Islet of Langerhans (tissue), 1 donor: ENCODE measurements at regions not wholly inside any gene's neighbourhood (a gene's known extent, or its start where the extent isn't known, plus 50 kb on each side); places are given as distances from the start of the nearest gene placed in this dataset.
"Not testable (repeated sequence)": the region's sequence is repeated elsewhere in the genome, so short reads cannot be mapped to it uniquely, and the experiment has no call there.

Experiments used
- FAIRE-seq: peaks from one replicate; lab custom pipeline; 2011; peaks lifted over from hg19 to GRCh38; lab: Jason Lieb, UNC

GRCh38 chr5:124056991-124057723 is 545.2 kb downstream of the CSNK1G3 start:
- peak; percentile 87 for FAIRE-seq

DNA sequence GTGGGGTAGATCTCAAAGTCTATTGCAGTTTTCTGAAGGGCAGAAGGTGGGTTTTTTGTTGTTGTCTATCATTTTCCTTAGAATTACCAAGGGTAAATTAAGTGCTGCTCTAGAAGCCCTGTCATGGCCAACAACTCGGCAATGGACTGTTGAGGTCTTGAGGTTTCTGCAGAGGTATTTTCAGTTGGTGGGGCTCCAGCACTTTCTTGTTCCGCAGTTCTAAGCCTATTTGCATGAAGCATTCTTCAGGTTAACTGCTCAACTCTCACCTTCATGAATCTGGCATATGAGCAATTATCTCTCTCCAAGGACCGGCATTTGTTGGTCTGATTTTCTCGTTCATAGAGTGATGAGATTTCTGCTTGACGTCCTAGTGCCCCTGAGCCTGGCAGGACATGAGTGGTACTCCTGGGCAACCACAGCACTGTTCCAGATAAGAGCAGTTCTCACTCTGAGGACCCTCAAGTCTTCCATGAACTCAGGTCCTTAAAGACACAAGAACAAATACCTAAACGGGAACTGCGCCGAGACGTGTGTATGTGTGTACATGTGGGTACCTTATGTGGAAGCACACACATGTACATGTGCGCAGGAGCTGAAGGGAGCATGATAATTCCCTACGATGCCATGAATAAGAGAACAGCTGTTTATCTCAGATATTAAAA is 544.5 kb downstream of the CSNK1G3 start:
- FAIRE-seq, result no peak

GRCh38 chr5:124055751-124056150 is 543.8 kb downstream of the CSNK1G3 start:
- FAIRE-seq, result no peak

DNA sequence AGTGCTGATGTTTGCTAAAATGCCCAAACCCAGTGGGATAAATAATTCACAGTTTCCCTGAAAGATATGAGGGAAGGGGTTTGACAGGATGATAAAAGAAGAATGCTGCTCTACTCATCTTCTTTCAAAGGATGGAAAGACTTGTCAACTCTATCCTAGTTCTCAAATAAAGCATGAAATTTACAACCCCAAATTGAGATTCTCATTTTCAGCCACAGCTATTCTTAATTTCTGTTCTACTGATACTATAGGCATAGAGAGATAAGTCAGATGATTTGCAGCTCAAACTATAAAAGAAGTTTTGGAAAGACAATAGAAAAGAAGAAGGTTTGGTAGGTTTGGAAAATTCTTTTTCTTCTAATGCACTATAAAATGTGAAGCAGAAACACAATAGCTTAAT is 542.6 kb downstream of the CSNK1G3 start:
- no peak for FAIRE-seq

- FAIRE-seq, result no peak
Observed at GRCh38 chr5:124053340-124053739, 541.4 kb downstream of the CSNK1G3 start.

DNA sequence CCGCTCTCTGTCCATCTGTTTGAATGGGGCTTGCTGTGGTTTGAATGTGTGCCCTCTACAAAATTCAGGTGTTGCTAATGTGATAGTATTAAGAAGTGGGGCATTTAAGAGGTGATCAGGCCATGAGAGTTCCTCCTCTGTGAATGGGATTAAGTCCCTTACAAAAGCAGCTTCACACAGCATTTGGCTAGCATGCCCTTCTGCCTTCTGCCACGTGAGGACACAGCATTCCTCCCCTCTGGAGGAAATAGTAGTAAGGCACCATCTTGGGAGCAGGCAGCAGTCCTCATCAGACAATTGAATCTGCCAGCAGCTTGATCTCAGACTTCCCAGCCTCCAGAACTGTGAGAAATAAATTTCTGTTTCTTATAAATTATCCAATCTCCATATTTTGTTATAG is 540.2 kb downstream of the CSNK1G3 start:
- FAIRE-seq, result no peak

DNA sequence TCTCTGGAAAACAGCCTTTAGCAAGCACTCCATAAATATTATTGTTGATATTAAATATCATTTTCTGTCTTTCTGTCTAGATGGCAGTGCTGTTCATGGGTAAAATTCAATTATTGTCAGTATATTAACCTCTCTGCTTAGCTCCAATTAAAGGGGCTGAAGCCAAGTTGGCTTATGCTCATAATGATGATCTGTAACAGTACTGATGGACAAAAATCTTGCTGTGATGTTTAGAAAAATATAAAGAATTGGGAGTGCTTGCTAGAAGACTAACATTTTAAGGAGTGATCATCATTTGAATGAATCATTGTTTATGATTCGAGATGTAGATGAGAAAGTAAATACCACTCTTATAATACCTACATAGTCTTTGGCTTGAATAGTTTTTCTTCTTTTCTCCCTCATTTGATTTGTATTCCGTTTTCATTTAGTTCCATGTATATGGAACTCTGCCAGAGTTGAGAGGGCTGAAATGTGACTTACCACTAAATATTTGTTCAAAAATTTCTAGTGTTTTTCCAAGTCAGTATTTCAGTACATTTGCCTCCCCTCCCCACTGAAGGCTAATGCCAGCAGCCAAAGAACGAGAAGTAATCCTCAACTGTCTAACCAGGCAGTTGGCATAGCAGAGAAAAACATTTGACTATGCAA is 538.3 kb downstream of the CSNK1G3 start:
- FAIRE-seq, result peak; percentile 75

DNA sequence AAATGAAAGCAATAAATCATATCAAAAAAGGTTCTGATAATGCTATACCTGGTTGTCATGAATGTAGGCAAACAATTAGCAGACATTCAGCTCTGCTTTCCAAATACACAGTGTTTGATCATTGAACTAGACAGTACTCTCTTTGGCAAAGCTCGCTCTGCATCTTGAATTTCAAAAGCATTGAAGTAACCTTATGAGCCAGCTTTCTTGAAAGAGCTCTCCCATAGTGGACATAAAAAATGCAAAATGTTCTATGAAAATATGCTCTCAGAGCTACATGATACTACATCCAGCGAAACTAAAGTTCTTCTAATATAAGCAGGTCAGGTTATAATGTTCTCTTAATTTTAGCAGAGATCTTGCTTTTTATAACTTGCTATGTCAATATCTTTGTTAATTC is 533.4 kb downstream of the CSNK1G3 start:
- no peak for FAIRE-seq

- FAIRE-seq, result peak; percentile 9
Observed at GRCh38 chr5:124044613-124045012, 532.6 kb downstream of the CSNK1G3 start.

- FAIRE-seq, result no peak
Observed at GRCh38 chr5:124043456-124043855, 531.5 kb downstream of the CSNK1G3 start.

- no peak for FAIRE-seq
Observed at GRCh38 chr5:124040799-124041198, 528.8 kb downstream of the CSNK1G3 start.

DNA sequence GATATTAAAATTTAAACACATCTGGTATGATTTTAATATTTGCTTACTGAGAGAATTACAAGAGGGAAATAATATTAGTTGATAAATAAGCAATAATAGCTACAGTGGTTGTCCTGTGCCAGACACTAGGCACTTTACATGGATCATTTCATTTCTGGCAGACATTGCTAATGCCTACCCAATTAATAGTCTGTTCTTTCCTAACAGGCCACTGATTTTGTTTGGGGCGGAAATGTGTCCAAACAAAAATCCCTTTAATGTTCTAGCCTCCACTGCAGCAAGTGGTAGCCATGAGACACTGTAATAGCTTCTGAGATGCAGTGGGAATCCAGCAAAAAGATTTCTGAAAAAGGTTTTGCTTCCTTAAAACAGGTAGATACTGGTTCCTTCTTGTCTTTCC is 527.4 kb downstream of the CSNK1G3 start:
- peak; percentile 78 for FAIRE-seq

- no peak for FAIRE-seq
Observed at GRCh38 chr5:124036786-124037185, 524.8 kb downstream of the CSNK1G3 start.

GRCh38 chr5:124034963-124035362 is 523.0 kb downstream of the CSNK1G3 start:
- FAIRE-seq, result peak; percentile 98

- FAIRE-seq, result peak; percentile 24
Observed at GRCh38 chr5:124034083-124034700, 522.2 kb downstream of the CSNK1G3 start.

GRCh38 chr5:124030043-124030491 is 518.1 kb downstream of the CSNK1G3 start:
- no peak for FAIRE-seq

- FAIRE-seq, result no peak
Observed at GRCh38 chr5:124027441-124027840, 515.5 kb downstream of the CSNK1G3 start.

GRCh38 chr5:124025306-124025845 is 513.4 kb downstream of the CSNK1G3 start:
- FAIRE-seq, result peak; percentile 21

DNA sequence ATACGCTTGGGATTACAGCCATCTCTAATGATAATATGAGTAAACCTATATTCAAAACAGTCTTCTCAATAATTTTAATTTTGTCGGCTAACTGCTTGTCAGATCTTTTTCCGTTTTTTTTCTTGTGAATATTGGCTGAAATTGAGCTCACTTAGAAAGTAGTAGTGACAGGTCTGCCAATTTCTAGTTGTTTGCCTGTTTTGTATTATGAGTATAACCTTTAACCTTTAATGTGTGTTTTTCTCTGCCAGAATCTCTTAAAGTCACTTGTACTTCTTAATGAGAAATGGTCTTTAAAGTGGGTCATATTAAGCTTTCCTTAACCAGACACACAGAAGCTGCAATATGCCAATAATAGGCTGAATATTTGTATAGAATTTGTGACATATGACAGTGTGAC is 511.0 kb downstream of the CSNK1G3 start:
- no peak for FAIRE-seq

DNA sequence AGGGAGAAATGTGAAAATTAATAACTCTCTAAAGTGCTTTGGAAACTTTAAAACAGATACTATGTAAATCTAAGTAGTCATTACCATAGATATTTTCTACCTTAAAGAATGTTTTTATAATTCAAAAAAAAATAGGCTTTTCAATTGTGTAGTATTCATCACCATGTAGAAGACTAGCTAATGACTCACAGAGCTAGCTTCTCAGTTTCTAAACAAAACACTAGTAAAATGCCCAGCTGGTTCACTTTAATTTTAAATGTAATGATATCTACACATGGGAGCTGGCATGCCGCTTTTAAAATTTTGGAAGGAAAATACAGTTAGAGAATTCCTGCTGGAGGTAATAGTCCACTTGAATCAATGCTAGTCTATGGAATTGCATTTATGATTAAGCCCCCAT is 509.8 kb downstream of the CSNK1G3 start:
- FAIRE-seq, result peak; percentile 5

DNA sequence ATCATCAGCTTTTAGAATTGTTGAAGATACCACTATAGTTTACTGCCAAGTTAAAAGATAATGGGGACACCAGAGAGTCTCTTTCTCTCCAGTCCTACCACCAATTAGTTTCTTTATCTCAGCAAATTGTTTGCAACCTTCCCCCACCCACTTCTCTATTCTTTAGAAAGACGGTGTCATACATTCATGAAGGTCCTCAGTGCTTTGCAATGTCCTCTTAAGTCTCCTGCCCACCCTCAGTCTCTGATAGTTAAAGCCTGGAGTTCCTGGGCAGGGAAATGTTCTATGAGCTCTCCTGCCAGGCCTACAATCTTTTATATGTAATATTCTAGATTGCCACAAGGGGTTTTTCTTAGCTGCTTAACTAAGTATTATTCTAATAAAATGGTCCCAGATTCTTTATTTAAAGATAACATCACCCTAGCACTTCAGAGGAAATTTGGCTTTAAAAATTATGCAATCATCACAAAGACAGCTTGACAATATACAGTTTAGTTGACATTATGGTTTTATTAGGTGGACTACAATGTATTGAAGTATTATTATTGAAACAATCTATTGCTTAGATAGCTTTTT is 509.2 kb downstream of the CSNK1G3 start:
- no peak for FAIRE-seq

GRCh38 chr5:124017321-124017720 is 505.3 kb downstream of the CSNK1G3 start:
- FAIRE-seq, result not testable (repeated sequence)
